ENCODE measurements at regions not wholly inside any gene's neighbourhood (a gene's known extent, or its start where the extent isn't known, plus 50 kb on each side); places are given as distances from the start of the nearest gene placed in this dataset.

DNA sequence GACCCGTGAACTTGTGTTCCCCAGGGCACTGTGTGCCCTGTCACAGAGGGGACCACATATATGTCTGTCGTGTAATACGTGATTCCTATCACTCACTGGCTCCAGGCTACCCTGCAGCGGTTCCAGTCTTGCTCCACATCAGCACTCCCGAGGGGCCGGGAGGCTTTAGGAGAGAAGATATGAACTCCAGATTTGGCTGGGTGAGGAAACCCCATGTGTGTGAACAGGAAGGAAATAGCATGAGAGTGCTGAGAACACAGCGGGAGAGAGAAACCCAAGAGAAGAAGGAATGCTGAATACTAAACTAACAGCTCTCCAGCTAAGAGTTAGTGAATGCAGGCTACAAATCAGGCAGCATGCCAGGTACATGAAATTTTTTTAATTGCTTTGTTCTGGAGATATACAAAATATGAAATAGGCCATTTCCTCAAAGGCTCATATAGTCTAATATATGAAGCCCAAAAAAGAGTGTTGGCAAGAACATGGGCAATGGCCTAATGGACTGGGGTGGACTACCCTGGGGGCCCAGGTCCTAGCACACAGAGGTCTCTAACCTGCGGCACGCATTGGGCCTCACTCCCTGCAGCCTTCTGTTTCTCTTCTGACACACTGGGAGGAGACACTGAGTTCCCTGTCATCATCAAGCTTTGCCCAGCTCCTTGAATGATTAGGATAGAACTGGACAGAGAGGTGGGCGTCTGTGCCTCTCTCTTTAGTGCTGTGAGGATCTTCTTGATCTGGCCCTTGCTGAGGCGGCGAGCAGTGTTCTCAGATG lies 372.8 kb upstream of the RAB6C start:
- no peak overlapping the region for H3K4me3 ChIP-seq (replicated peaks; ENCODE audit: low read depth, low read length)
- DNase-seq (ENCODE audit: extremely low read depth, low read depth), result no peak

DNA sequence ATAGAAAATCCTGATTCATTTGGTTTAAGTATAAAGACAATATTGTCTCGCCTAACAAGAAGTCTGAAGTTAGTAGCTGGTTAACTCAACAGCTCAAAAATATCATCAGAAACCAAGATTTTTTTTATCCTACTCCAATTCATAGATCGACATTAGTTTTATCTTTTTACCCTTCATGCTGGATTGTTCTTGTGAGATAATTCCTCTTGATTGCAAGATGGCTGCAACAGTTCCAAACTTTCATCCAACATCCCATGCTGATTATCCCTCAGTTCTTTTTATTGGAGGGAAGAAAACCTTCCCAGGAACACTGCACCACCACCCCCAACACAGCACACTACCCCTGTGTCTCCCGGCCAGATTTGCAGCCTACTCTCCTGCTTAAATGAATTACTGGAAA lies 370.2 kb upstream of the RAB6C start:
- no peak overlapping the region for H3K4me3 ChIP-seq (replicated peaks; ENCODE audit: low read depth, low read length)
- TF ChIP-seq, protein P1, sequence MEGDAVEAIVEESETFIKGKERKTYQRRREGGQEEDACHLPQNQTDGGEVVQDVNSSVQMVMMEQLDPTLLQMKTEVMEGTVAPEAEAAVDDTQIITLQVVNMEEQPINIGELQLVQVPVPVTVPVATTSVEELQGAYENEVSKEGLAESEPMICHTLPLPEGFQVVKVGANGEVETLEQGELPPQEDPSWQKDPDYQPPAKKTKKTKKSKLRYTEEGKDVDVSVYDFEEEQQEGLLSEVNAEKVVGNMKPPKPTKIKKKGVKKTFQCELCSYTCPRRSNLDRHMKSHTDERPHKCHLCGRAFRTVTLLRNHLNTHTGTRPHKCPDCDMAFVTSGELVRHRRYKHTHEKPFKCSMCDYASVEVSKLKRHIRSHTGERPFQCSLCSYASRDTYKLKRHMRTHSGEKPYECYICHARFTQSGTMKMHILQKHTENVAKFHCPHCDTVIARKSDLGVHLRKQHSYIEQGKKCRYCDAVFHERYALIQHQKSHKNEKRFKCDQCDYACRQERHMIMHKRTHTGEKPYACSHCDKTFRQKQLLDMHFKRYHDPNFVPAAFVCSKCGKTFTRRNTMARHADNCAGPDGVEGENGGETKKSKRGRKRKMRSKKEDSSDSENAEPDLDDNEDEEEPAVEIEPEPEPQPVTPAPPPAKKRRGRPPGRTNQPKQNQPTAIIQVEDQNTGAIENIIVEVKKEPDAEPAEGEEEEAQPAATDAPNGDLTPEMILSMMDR (IDR thresholded peaks at IDR 0.05; ENCODE audit: low read depth, low read length, missing control alignments), result no peak
- no peak for DNase-seq (ENCODE audit: extremely low read depth, low read depth)

More for the DNA sequence above, 372.8 kb upstream of the RAB6C start:
- TF ChIP-seq, protein P1 (IDR thresholded peaks at IDR 0.05; ENCODE audit: low read depth, low read length, missing control alignments), result no peak

DNA sequence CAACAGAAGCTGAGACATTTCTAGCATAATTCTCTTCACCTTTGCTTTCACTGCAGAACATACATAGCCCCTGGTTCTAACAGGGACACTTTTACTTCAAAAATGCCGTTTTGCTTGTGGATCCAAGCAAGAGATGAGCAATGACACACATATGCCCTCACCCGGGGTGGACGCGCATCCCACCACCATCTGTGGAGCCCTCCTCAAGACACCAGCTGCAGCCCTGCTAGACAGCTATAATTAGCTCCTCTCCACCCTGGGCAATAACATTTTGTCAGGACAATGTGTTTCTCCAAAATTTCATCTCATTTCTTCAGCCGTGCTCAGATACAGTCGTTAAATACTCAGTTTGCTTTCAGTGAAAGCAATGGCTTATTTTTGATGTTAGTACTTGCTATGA lies 368.7 kb upstream of the RAB6C start:
- TF ChIP-seq, protein P1 (IDR thresholded peaks at IDR 0.05; ENCODE audit: low read depth, low read length, missing control alignments), result no peak
- no peak overlapping the region for H3K4me3 ChIP-seq (replicated peaks; ENCODE audit: low read depth, low read length)
- DNase-seq (ENCODE audit: extremely low read depth, low read depth), result no peak

DNA sequence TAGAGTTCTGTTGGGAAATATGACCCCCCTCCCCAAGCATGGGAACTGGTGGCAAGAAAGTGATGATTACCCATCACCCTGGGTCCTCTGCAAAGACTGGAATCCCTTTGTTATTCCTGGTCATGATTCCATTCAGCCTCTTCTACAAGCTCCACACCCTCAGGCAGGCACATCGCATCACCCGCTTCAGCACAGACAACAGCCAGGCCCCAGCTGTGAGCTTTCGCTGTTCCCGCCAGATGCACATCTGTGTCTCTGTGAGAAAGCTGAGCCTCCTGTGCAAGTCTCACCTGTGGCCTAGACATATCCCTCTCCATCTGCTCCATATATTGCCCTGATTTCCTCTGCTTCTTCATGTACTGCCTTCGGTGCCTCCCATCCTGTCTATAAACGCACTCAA lies 368.0 kb upstream of the RAB6C start:
- TF ChIP-seq, protein P1 (IDR thresholded peaks at IDR 0.05; ENCODE audit: low read depth, low read length, missing control alignments), result no peak
- H3K4me3 ChIP-seq (replicated peaks; ENCODE audit: low read depth, low read length), result no peak overlapping the region
- no peak for DNase-seq (ENCODE audit: extremely low read depth, low read depth)

DNA sequence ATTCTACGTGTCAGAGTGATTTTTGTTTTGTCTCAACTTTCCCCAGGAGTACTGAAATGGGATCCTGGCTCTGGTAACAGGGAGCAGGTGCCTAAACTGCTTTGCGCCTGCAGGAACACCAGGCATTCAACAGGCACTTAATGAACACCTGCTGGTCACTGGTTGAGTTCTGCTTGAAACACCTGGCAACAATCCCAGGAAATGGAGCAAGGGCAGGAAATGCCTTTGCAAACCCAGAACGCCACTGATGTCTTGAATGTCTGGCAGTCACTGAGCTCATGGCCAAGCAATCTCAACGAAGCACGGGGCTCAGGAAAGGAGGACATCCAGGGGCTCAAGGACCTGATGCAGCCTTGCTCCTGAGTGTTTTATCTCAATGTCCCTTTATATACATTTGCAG lies 360.0 kb upstream of the RAB6C start:
- TF ChIP-seq, protein P1 (IDR thresholded peaks at IDR 0.05; ENCODE audit: low read depth, low read length, missing control alignments), result no peak
- no peak overlapping the region for H3K4me3 ChIP-seq (replicated peaks; ENCODE audit: low read depth, low read length)
- DNase-seq (ENCODE audit: extremely low read depth, low read depth), result no peak

DNA sequence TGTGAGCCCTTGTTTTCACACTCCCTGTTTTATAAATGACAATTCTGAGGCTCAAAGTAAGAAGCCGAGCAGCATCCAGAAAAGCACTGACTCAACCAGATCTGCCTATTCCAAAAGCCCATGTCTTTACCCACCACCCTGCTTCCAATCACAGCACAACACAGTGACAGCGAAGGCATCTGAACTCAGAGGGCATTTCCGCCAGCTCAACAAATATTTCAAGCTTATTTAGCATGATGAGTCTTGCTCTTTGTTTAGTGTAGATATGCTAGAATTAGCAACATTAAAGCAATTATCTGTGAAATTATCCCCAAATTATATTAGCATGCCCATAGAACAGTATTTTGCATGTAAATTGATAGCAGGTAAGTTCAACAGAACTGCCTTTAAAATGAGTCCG lies 359.1 kb upstream of the RAB6C start:
- no peak for DNase-seq (ENCODE audit: extremely low read depth, low read depth)
- TF ChIP-seq, protein P1 (IDR thresholded peaks at IDR 0.05; ENCODE audit: low read depth, low read length, missing control alignments), result no peak

DNA sequence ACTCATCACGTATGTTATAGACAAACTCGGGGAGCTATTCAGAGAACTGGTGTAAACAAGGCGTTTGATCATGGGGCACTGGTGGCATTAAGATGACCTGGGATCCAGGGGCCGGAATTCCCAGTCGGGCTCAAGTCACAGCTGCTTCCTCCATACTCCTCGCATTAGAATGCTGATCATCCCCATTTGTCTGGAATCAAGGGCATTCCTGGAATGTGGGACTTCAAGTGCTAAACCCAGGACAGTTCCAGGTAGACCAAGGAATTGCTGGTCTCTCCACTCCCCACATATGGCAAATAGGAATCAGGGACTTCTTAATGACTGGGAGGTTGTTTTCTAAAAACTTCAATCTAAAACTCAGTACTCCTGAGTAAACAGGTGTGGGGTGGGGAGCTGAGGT lies 355.7 kb upstream of the RAB6C start:
- no peak for DNase-seq (ENCODE audit: extremely low read depth, low read depth)
- TF ChIP-seq, protein P1 (IDR thresholded peaks at IDR 0.05; ENCODE audit: low read depth, low read length, missing control alignments), result no peak

More for the DNA sequence above, 359.1 kb upstream of the RAB6C start:
- H3K4me3 ChIP-seq (replicated peaks; ENCODE audit: low read depth, low read length), result no peak overlapping the region

More for the DNA sequence above, 355.7 kb upstream of the RAB6C start:
- no peak overlapping the region for H3K4me3 ChIP-seq (replicated peaks; ENCODE audit: low read depth, low read length)
